T1000 (cell line): ENCODE measurements at regions not wholly inside any gene's neighbourhood (a gene's known extent, or its start where the extent isn't known, plus 50 kb on each side); places are given as distances from the start of the nearest gene placed in this dataset.

Experiments used
- DNase-seq: peaks from one replicate; lab custom pipeline; 2025; ENCODE audit warnings: mixed read lengths; lab: John Stamatoyannopoulos, UW

GRCh38 chr16:63239065-63239570 lies 1202.9 kb upstream of the CDH8 start:
- no peak for DNase-seq

GRCh38 chr16:63230421-63231040 lies 1194.3 kb upstream of the CDH8 start:
- no peak for DNase-seq

- no peak for DNase-seq
Observed at GRCh38 chr16:63228259-63228658, 1192.0 kb upstream of the CDH8 start.

DNA sequence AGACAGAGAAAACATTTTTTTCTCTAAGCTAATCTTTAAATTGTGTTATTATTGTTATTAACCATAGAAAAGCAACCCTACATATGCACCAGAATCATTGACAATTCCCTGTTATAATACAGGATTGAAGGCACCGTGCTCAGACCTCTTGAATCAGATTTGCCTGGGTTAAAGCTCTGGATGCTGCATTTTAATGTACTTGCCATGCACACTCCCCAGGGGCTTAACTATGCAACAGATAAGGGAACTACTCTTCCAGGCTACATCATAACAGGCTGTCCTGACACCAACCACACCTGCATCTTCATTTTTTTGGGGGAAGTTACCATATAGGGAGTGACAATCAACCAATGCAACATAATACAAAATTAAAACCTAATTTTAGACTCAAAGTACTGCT lies 1187.6 kb upstream of the CDH8 start:
- no peak for DNase-seq

DNA sequence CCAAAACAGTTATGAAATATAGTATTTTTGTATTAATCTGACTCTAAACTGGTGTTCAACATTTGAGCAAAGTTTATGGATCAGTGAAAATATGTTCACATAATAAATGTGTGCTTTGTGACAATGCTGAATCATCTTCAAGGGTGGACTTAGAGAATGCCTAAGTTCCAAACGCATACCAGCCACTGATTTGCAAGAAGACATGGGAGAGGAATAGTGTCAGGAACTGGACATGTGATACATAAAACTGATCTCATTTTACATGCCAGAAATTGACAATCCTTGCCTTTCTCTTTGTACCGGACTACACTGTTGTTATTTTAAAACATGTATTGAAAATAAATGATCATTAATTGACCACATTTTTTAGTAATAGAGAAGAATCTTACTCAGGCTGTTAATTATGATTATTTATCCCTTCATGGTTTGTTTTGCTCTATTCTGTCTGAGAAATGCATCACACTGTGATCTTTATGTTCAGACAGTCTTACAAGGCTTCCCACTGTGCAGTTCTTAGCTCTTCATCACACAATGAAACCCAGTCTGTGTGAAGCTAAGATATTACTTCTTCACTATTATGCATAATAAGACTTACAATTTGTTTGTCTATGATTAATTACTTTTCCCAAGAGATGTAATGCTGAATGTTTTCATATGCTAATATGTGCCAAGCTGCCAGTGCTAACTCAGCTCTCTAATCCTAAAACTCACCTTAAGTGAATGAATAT lies 1180.6 kb upstream of the CDH8 start:
- DNase-seq = no peak

- no peak for DNase-seq
Observed at GRCh38 chr16:63201851-63202250, 1165.6 kb upstream of the CDH8 start.

- no peak for DNase-seq
Observed at GRCh38 chr16:63200940-63201339, 1164.7 kb upstream of the CDH8 start.

GRCh38 chr16:63195336-63195735 lies 1159.1 kb upstream of the CDH8 start:
- no peak for DNase-seq

DNA sequence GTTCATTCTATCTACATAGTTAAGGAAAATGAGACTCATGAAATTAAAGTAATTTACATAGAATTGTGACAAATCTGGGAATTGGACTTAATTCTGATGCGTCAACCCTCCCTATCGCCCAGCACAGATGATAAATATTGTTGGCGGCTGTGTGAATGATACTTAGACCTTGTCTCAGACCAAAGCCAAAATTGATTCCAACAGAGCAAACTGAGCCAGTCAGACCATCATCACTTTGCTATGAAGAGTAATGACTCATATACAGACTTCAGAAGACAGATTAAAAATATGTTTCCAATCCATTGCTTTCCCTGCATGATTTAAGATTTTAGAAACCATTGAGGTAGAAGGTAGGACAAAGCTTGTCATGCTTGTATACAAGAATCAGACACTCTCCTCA lies 1156.7 kb upstream of the CDH8 start:
- DNase-seq = no peak

DNA sequence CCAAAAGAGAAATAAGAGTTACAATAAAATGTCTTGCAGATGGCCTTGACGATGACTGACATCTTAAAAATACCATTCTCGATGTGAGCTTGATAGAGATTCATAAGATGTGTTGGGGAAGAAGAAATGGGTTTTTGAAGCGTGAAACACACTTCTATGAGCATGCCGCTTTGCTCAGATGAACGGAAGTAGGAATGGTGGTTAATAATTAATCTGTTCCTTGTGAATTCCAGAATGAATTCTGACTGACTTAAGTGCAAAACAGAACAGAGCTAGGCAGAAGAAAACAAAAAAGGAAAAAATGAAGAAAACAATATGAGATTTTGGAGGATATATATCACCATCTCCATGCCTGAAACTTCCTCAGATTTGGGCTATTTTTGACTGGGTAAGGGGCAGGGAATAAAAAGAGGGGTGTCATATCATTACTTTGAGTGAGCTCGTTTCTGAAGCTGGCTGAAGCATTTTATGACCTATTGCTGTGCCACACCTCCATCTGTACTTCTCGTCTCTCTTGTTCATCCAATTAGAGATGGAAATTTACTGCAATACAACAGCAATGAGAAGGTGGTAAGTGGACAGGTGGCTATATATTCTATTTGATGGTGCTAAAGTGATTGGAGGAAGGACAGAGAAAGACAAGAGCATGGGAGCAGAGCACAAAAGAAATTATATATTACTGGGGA lies 1152.0 kb upstream of the CDH8 start:
- no peak for DNase-seq

GRCh38 chr16:63187638-63188037 lies 1151.4 kb upstream of the CDH8 start:
- no peak for DNase-seq

DNA sequence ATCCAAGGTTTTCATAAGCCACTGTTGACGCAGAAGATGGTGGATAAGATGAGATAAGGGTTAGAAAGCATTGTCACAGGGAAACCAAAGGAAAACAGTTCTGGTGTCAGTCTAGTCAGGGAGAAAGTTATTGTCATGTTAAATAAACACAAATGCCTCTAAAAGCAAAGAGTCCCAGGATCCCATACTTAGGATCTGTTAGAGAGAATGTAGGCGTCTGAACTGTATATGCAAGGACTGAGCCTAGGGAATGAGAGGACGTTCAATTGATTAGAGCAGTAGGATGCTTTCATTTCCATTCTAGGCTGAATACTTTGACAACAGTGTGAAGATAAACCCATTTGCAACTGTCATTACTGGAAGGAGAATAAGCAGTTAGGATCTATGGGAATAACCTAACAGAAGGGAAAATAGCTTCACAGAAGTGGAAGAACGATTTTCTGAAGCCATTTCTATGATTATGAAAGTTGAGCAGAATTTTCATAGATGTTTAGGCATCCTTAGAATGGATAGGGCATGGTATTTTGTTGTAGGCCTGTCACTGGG lies 1149.1 kb upstream of the CDH8 start:
- no peak for DNase-seq

GRCh38 chr16:63183743-63184142 lies 1147.5 kb upstream of the CDH8 start:
- no peak for DNase-seq

- DNase-seq = no peak
Observed at GRCh38 chr16:63175313-63175712, 1139.1 kb upstream of the CDH8 start.

GRCh38 chr16:63174801-63175200 lies 1138.6 kb upstream of the CDH8 start:
- no peak for DNase-seq

DNA sequence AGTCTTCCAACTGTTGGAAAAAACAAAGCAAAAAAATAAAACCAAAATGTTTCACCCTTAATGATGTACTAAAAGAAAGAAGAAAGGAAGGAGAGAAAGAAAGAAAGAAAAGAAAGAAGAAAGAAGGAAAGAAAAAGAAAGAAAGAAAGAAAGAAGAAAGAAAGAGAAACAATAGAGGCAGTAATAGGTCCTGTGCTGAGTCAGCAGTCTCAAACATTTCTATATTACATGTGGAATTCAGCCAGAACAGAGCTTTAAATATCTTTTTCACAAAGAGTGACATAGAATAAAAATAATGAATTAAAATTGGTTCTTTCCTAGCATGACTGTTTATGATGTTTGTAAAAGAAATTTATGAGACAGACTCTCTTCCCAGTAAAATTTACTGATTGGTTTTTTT lies 1135.3 kb upstream of the CDH8 start:
- DNase-seq = no peak

DNA sequence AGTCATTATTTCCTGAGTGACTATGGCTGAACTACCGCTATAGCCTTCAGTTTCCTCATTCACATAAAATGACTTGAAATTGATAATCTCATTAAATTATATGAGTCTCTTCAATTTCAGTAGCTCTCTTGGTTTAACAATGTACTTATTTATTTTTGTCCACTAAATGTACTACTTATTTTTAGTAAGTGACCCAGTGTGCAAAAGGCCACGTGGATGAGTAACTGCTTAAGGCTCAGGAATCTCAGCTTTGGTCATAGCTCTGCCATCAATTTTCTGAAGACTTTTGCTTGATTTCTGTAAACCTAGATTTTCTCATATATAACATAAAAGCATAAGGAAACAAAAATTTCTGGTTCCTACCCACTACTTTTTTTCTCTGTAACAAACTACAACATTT lies 1132.9 kb upstream of the CDH8 start:
- DNase-seq = no peak

GRCh38 chr16:63157818-63158217 lies 1121.6 kb upstream of the CDH8 start:
- no peak for DNase-seq

DNA sequence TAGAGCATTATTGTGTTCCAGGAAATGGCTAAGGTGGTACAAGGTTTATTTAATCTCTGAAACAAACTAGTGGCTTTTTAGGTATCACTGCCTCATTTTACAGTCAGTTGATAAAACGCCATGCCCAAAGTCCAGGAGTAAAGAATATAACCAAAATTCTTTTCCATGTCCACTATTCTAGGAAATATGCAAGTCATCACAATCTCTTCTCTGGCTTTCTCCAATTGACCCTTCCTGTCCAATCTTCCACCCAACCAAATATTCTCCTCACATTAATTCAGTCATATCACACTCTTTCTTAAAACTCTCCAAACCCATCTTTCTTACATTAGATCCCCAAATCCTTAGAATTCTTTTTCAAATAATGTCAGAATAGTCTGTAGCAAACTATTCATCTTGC lies 1110.0 kb upstream of the CDH8 start:
- no peak for DNase-seq

GRCh38 chr16:63145411-63145810 lies 1109.2 kb upstream of the CDH8 start:
- DNase-seq = no peak

GRCh38 chr16:63135069-63135468 lies 1098.8 kb upstream of the CDH8 start:
- no peak for DNase-seq

DNA sequence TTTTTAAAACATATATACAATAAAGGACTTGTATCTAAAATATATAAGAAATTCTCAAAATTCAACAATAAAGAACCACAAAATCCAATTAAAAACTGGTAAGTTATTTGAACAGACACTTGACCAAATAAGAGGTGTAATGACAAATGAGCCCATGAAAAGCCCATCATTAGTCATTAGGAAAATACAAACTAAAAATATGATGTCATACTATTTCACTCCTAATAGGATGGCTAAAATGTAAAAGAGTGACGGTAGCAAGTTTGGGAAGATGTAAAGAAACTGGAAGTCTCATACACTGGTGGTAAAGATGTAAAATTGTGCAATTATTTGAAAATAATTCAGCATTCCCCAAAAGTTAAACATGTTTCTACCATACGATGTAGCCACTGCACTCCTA lies 1095.3 kb upstream of the CDH8 start:
- DNase-seq = no peak

- DNase-seq = no peak
Observed at GRCh38 chr16:63130942-63131341, 1094.7 kb upstream of the CDH8 start.
